HG02981 (cell line): ENCODE measurements at regions not wholly inside any gene's neighbourhood (a gene's known extent, or its start where the extent isn't known, plus 50 kb on each side); places are given as distances from the start of the nearest gene placed in this dataset.
"Not testable (repeated sequence)": the region's sequence is repeated elsewhere in the genome, so short reads cannot be mapped to it uniquely, and the experiment has no call there.

Source experiments
- ATAC-seq: cut with Tn5 transposase; IDR thresholded peaks from one replicate; pipeline ENCODE4 v1.9.1; 2021; ENCODE audit warnings: mild to moderate bottlenecking, moderate library complexity; ENCODE audit not compliant: unreplicated experiment

- no peak for ATAC-seq
Observed at GRCh38 chr7:81005254-81005653, 86.4 kb upstream of the SEMA3C start.

GRCh38 chr7:81004098-81004497, 85.2 kb upstream of the SEMA3C start:
- no peak for ATAC-seq

GRCh38 chr7:81003326-81003725, 84.5 kb upstream of the SEMA3C start:
- no peak for ATAC-seq

- no peak for ATAC-seq
Observed at GRCh38 chr7:81002421-81002820, 83.6 kb upstream of the SEMA3C start.

- no peak for ATAC-seq
Observed at GRCh38 chr7:80999771-81000170, 80.9 kb upstream of the SEMA3C start.

- no peak for ATAC-seq
Observed at GRCh38 chr7:80999100-80999499, 80.2 kb upstream of the SEMA3C start.

- no peak for ATAC-seq
Observed at GRCh38 chr7:80997841-80998240, 79.0 kb upstream of the SEMA3C start.

- ATAC-seq, result not testable (repeated sequence)
Observed at GRCh38 chr7:80996236-80996635, 77.4 kb upstream of the SEMA3C start.

- ATAC-seq, result no peak
Observed at GRCh38 chr7:80991654-80992053, 72.8 kb upstream of the SEMA3C start.

- no peak for ATAC-seq
Observed at GRCh38 chr7:80984619-80985018, 65.8 kb upstream of the SEMA3C start.

- no peak for ATAC-seq
Observed at GRCh38 chr7:80981405-80981804, 62.6 kb upstream of the SEMA3C start.

GRCh38 chr7:80977751-80978150, 58.9 kb upstream of the SEMA3C start:
- no peak for ATAC-seq

- no peak for ATAC-seq
Observed at GRCh38 chr7:80974396-80975358, 55.8 kb upstream of the SEMA3C start.

GRCh38 chr7:80971225-80971624, 52.4 kb upstream of the SEMA3C start:
- no peak for ATAC-seq
